C4-2B (cell line): ENCODE measurements at regions not wholly inside any gene's neighbourhood (a gene's known extent, or its start where the extent isn't known, plus 50 kb on each side); places are given as distances from the start of the nearest gene placed in this dataset.

Experiments used
- CTCF ChIP-seq: fragments of 450-650 bp; conservative IDR thresholded peaks from 2 replicates; pipeline ENCODE4 v1.5.1; 2017; ENCODE audit warnings: mild to moderate bottlenecking
- ZFX ChIP-seq: fragments of 450-650 bp; IDR thresholded peaks from 2 replicates; pipeline ENCODE4 v1.6.1; 2017

GRCh38 chr4:26085551-26085950 is 171.5 kb downstream of the SMIM20 start:
- no peak for TF ChIP-seq CTCF
- TF ChIP-seq ZFX: no peak
